HCT116 (cell line): ENCODE measurements at regions not wholly inside any gene's neighbourhood (a gene's known extent, or its start where the extent isn't known, plus 50 kb on each side); places are given as distances from the start of the nearest gene placed in this dataset.

ENCODE experiments used
- ATAC-seq: fragments of 200-7000 bp; cut with Tn5 transposase; 2 replicates; pipeline ENCODE4 v1.9.1; 2020; ENCODE audit warnings: mild to moderate bottlenecking, moderate library complexity
- BruUV-seq: library from RNA; stranded (reverse); fragments of 400-500 nt; replicated peaks from 2 replicates; lab custom pipeline; 2021; lab: Mats Ljungman, UMichigan
- CTCF ChIA-PET: fragments of 300-600 bp; sonication (Branson Sonifier 250); formaldehyde crosslinking; loops from one replicate; lab custom pipeline; 2021; ENCODE audit warnings: antibody characterized with exemption; lab: Charles Lee
- POLR2A ChIA-PET: fragments of 300-600, 350-600 bp; sonication (Branson Sonifier 250); formaldehyde crosslinking; loops from one replicate; lab custom pipeline; 2021; ENCODE audit warnings: antibody characterized with exemption; lab: Charles Lee
- RAD21 ChIA-PET, 2 experiments: fragments of 300-600 bp; sonication (Branson Sonifier 250); formaldehyde crosslinking; loops; one replicate each; lab custom pipeline; 2023; ENCODE audit warnings: low total read pairs in 2 of 2; ENCODE audit not compliant: uncharacterized antibody in 2 of 2, unreplicated experiment in 2 of 2, low non-redundant PET in 1 of 2; lab: Charles Lee
- DNase-seq: peaks from one replicate; pipeline ENCODE4 v3.0.0-alpha.2; 2010; ENCODE audit warnings: low read depth, low spot score
- H2AFZ ChIP-seq: fragments of 200-600 bp; shearing (Covaris generic), sonication (generic); 2 replicates; pipeline ENCODE4 v1.6.1; 2017; ENCODE audit warnings: low read depth, mixed run types, mixed read lengths, antibody characterized with exemption, low read length; ENCODE audit not compliant: poor library complexity, severe bottlenecking
- H3K27ac ChIP-seq: 2 replicates; pipeline ENCODE4 v1.5.1; 2012; ENCODE audit warnings: low read depth, low read length
- H3K27me3 ChIP-seq: fragments of 200-600 bp; sonication (generic); 2 replicates; pipeline ENCODE4 v1.6.1; 2016; ENCODE audit warnings: mixed run types, low read length, mixed read lengths; ENCODE audit not compliant: insufficient read depth
- H3K36me3 ChIP-seq, 2 experiments: fragments of 200-500 bp in 1 of 2; fragments of 200-600 bp in 1 of 2; sonication (Bioruptor generic) in 1 of 2; sonication (generic) in 1 of 2; 2 replicates each; pipeline versions ENCODE4 v1.5.1 to v1.6.1; 2014 to 2016; ENCODE audit warnings: low read length in 2 of 2, inconsistent platforms in 1 of 2, mixed read lengths in 1 of 2, mixed run types in 1 of 2; ENCODE audit not compliant: insufficient read depth in 2 of 2, control insufficient read depth in 1 of 2
- H3K4me1 ChIP-seq, 2 experiments: fragments of 200-600 bp in 1 of 2; sonication (generic) in 1 of 2; 2 replicates each; pipeline versions ENCODE4 v1.5.1 to v1.6.1; 2012 to 2017; ENCODE audit warnings: low read length in 2 of 2, inconsistent platforms in 1 of 2, mild to moderate bottlenecking in 1 of 2, mixed read lengths in 1 of 2, mixed run types in 1 of 2, moderate library complexity in 1 of 2; ENCODE audit not compliant: insufficient read depth in 2 of 2, control insufficient read depth in 1 of 2
- H3K4me2 ChIP-seq: fragments of 200-600 bp; sonication (generic); 2 replicates; pipeline ENCODE4 v1.6.1; 2017; ENCODE audit warnings: mixed run types, low read length, mixed read lengths
- H3K4me3 ChIP-seq, 2 experiments: fragments of 200-600 bp in 1 of 2; sonication (generic) in 1 of 2; replicated peaks in 1 of 2; 2 replicates each; pipeline ENCODE4 v1.5.1; 2011 to 2016; ENCODE audit warnings: low read length in 2 of 2, control low read depth in 1 of 2, low read depth in 1 of 2, mild to moderate bottlenecking in 1 of 2, mixed read lengths in 1 of 2, mixed run types in 1 of 2
- H3K79me2 ChIP-seq: fragments of 200-600 bp; sonication (generic); 2 replicates; pipeline ENCODE4 v1.6.1; 2017; ENCODE audit warnings: mild to moderate bottlenecking, mixed run types, low read length, moderate library complexity, mixed read lengths; ENCODE audit not compliant: insufficient read depth
- H3K9ac ChIP-seq: fragments of 200-600 bp; sonication (generic); 2 replicates; pipeline ENCODE4 v1.6.1; 2016; ENCODE audit warnings: low read length, mixed read lengths
- H3K9me2 ChIP-seq: fragments of 200-600 bp; sonication (generic), shearing (Covaris generic); 2 replicates; pipeline ENCODE4 v1.6.1; 2017; ENCODE audit warnings: mixed run types, mild to moderate bottlenecking, moderate library complexity; ENCODE audit not compliant: insufficient read depth
- H3K9me3 ChIP-seq, 2 experiments: fragments of 200-500 bp in 1 of 2; fragments of 200-600 bp in 1 of 2; sonication (Bioruptor generic) in 1 of 2; sonication (generic) in 1 of 2; 2 replicates each; pipeline ENCODE4 v1.6.1; 2014 to 2017; ENCODE audit warnings: low read length in 2 of 2, mixed read lengths in 2 of 2, inconsistent platforms in 1 of 2, low read depth in 1 of 2, mild to moderate bottlenecking in 1 of 2, mixed run types in 1 of 2, moderate library complexity in 1 of 2; ENCODE audit not compliant: control insufficient read depth in 1 of 2, insufficient read depth in 1 of 2
- H4K20me1 ChIP-seq: fragments of 200-600 bp; sonication (generic), shearing (Covaris generic); 2 replicates; pipeline ENCODE4 v1.6.1; 2017; ENCODE audit warnings: mixed run types, mild to moderate bottlenecking, moderate library complexity; ENCODE audit not compliant: insufficient read depth
- CBX3 ChIP-seq: IDR thresholded peaks from 2 replicates; pipeline ENCODE4 v1.6.1; 2012; ENCODE audit warnings: low read depth
- CTCF ChIP-seq, 3 experiments: fragments of 200-600 bp in 1 of 3; sonication (generic) in 1 of 3; IDR thresholded peaks in 2 of 3; conservative IDR thresholded peaks in 1 of 3; 2 replicates each; pipeline ENCODE4 v1.5.1; 2012 to 2017; ENCODE audit warnings: low read depth in 2 of 3, low read length in 2 of 3, antibody characterized with exemption in 1 of 3, borderline replicate concordance in 1 of 3, control low read depth in 1 of 3, mild to moderate bottlenecking in 1 of 3, mixed read lengths in 1 of 3, mixed run types in 1 of 3, moderate library complexity in 1 of 3; ENCODE audit not compliant: insufficient read depth in 1 of 3
- EGR1 ChIP-seq: IDR thresholded peaks from 2 replicates; pipeline ENCODE4 v1.6.1; 2012; ENCODE audit warnings: low read depth
- EZH2 ChIP-seq: fragments of 200-600 bp; sonication (generic); IDR thresholded peaks from 2 replicates; pipeline ENCODE4 v1.6.1; 2017; ENCODE audit warnings: antibody characterized with exemption, mixed run types
- EZH2phosphoT487 ChIP-seq: fragments of 200-600 bp; IDR thresholded peaks from 2 replicates; pipeline ENCODE4 v1.6.1; 2018; ENCODE audit warnings: antibody characterized with exemption, borderline replicate concordance
- FOSL1 ChIP-seq: IDR thresholded peaks from 2 replicates; pipeline ENCODE4 v1.6.1; 2012; ENCODE audit warnings: low read depth
- JUND ChIP-seq: IDR thresholded peaks from 2 replicates; pipeline ENCODE4 v1.6.1; 2012
- MAX ChIP-seq: IDR thresholded peaks from 2 replicates; pipeline ENCODE4 v1.6.1; 2012
- POLR2AphosphoS5 ChIP-seq: IDR thresholded peaks from 2 replicates; pipeline ENCODE4 v1.6.1; 2011; ENCODE audit warnings: mild to moderate bottlenecking, low read depth, low read length, moderate library complexity
- RAD21 ChIP-seq: IDR thresholded peaks from 2 replicates; pipeline ENCODE4 v1.6.1; 2012; ENCODE audit warnings: low read depth, mild to moderate bottlenecking
- REST ChIP-seq: IDR thresholded peaks from 2 replicates; pipeline ENCODE4 v1.6.1; 2012; ENCODE audit warnings: low read depth
- SP1 ChIP-seq: IDR thresholded peaks from 2 replicates; pipeline ENCODE4 v1.6.1; 2012; ENCODE audit warnings: low read depth
- TCF7L2 ChIP-seq: IDR thresholded peaks from 2 replicates; pipeline ENCODE4 v1.7.0; 2011; ENCODE audit warnings: borderline replicate concordance, inconsistent platforms; ENCODE audit not compliant: insufficient read depth, insufficient read length; ENCODE audit errors: extremely low read depth
- ZFX ChIP-seq: fragments of 450-650 bp; IDR thresholded peaks from 2 replicates; pipeline ENCODE4 v1.6.1; 2017
- ZNF274 ChIP-seq: fragments of 200-500 bp; sonication (Bioruptor generic); IDR thresholded peaks from 2 replicates; pipeline ENCODE4 v1.6.1; 2014; ENCODE audit warnings: mild to moderate bottlenecking, low read depth, low read length, inconsistent platforms
- intact Hi-C: fragments of 100-400 bp; cut with micrococcal nuclease; formaldehyde crosslinking; loops from 2 replicates; pipeline ENCODE4 v1.10.0; 2022

GRCh38 chr14:97642631-97643030, 845.4 kb downstream of the VRK1 start:
- intact Hi-C loops, result no loop called here
- no TSS peak for BruUV-seq
- H3K9me3 ChIP-seq, result no peaks in the 10 kb centered on the region
- no peak for DNase-seq
- no peak overlapping the region for H2AFZ ChIP-seq
- H3K4me1 ChIP-seq, result peaks cover 0 to 7% of the 10 kb centered on the region in 2 experiments; a peak in 1 of 4 replicates
- ATAC-seq, result no peak
- ChIA-PET CTCF (no interaction called here), RAD21 (no interaction called here), POLR2A (no interaction called here)
- no peaks in the 10 kb centered on the region for H3K9me2 ChIP-seq
- TF ChIP-seq ZFX (no peak), EGR1 (no peak), JUND (no peak), SP1 (no peak), EZH2 (no peak), EZH2phosphoT487 (no peak), TCF7L2 (no peak)
- TF ChIP-seq, all 23 proteins: peak for 0
- H3K4me3 ChIP-seq, result no peak overlapping the region
- H3K27me3 ChIP-seq, result no peaks in the 10 kb centered on the region
- H3K27ac ChIP-seq, result no peak overlapping the region
- no peaks in the 10 kb centered on the region for H4K20me1 ChIP-seq
- no peaks in the 10 kb centered on the region for H3K36me3 ChIP-seq
- no peak overlapping the region for H3K4me2 ChIP-seq
- no peak overlapping the region for H3K9ac ChIP-seq
- H3K79me2 ChIP-seq, result no peaks in the 10 kb centered on the region

- intact Hi-C loops, result no loop called here
- CTCF ChIA-PET, result no interaction called here
- no peak for TF ChIP-seq RAD21
- no peak for TF ChIP-seq REST
- TF ChIP-seq CTCF (IDR thresholded peaks at IDR 0.05 in 2 of 3, conservative IDR thresholded peaks at IDR 0.05 in 1 of 3; ENCODE audit: borderline replicate concordance in 1 of 3, insufficient read depth in 1 of 3, low read depth in 2 of 3, low read length in 2 of 3), result no peak
- no peak for TF ChIP-seq MAX
- no peak for TF ChIP-seq ZNF274
- no peak for TF ChIP-seq TCF7L2
- no peak for TF ChIP-seq FOSL1
- TF ChIP-seq EZH2, result no peak
- TF ChIP-seq CBX3, result no peak
- no peak for TF ChIP-seq POLR2AphosphoS5
Measured at GRCh38 chr14:97644365-97644764, 847.2 kb downstream of the VRK1 start.

More at GRCh38 chr14:97644365-97644764, 847.2 kb downstream of the VRK1 start:
- H3K27me3 ChIP-seq, result no peaks in the 10 kb centered on the region
- H3K79me2 ChIP-seq, result no peaks in the 10 kb centered on the region
- no peak overlapping the region for H3K9ac ChIP-seq
- H4K20me1 ChIP-seq, result no peaks in the 10 kb centered on the region
- no peak for DNase-seq
- H3K9me3 ChIP-seq, result no peaks in the 10 kb centered on the region
- RAD21 ChIA-PET, result no interaction called here
- no peak overlapping the region for H3K4me2 ChIP-seq
- no peak overlapping the region for H3K27ac ChIP-seq
- H3K36me3 ChIP-seq, result no peaks in the 10 kb centered on the region
- no TSS peak for BruUV-seq
- no peak for ATAC-seq
- no peak overlapping the region for H2AFZ ChIP-seq
- POLR2A ChIA-PET, result no interaction called here
- H3K4me1 ChIP-seq, result peaks cover 0 to 7% of the 10 kb centered on the region in 2 experiments; a peak in 1 of 4 replicates
- H3K9me2 ChIP-seq, result no peaks in the 10 kb centered on the region
- no peak overlapping the region for H3K4me3 ChIP-seq
